Stimulated activated effector memory CD8-positive, alpha-beta T cell treated with anti-CD3 and anti-CD28 coated beads, Interleukin-12 subunit alpha, Interleukin-12 subunit beta, amount 100 ng/mL, for 72 hours (primary cell): ENCODE measurements at regions not wholly inside any gene's neighbourhood (a gene's known extent, or its start where the extent isn't known, plus 50 kb on each side); places are given as distances from the start of the nearest gene placed in this dataset.

Experiments used
- ATAC-seq: fragments of 150-1000 bp; cut with Tn5 transposase; 2 replicates; pipeline ENCODE4 v1.10.0; 2021
- DNase-seq, 2 donors: peaks; one replicate each; pipeline ENCODE4 v3.0.0; 2021 to 2022; ENCODE audit warnings: low spot score in 2 of 2
- H3K27ac Mint-ChIP-seq: one replicate; pipeline ENCODE4 v1.8.0; 2022; ENCODE audit warnings: mild to moderate bottlenecking, mixed read lengths
- H3K36me3 Mint-ChIP-seq: one replicate; pipeline ENCODE4 v1.8.0; 2022; ENCODE audit warnings: mild to moderate bottlenecking, mixed read lengths
- H3K4me1 Mint-ChIP-seq: one replicate; pipeline ENCODE4 v1.8.0; 2022; ENCODE audit warnings: mixed read lengths
- H3K4me3 Mint-ChIP-seq: one replicate; pipeline ENCODE4 v1.8.0; 2022; ENCODE audit warnings: mild to moderate bottlenecking, mixed read lengths
- H3K9me3 Mint-ChIP-seq: one replicate; pipeline ENCODE4 v1.8.0; 2022; ENCODE audit warnings: mixed read lengths

- Mint-ChIP-seq H3K4me3 (no peak overlapping the region), H3K4me1 (no peaks in the 10 kb centered on the region), H3K9me3 (peaks cover 3% of the 10 kb centered on the region), H3K27ac (no peak overlapping the region), H3K36me3 (no peaks in the 10 kb centered on the region)
- DNase-seq (peak in 1 of 2 donors; percentile 7), ATAC-seq (no peak)
These were observed 469.3 kb downstream of the TBC1D22A start for GRCh38 chr22:47231759-47232158.

- no peak overlapping the region for H3K27ac Mint-ChIP-seq
- DNase-seq (no peak), ATAC-seq (no peak)
- no peaks in the 10 kb centered on the region for H3K36me3 Mint-ChIP-seq
- H3K4me1 Mint-ChIP-seq: no peaks in the 10 kb centered on the region
- H3K4me3 Mint-ChIP-seq: no peak overlapping the region
- peaks cover 3% of the 10 kb centered on the region for H3K9me3 Mint-ChIP-seq
These were observed 468.3 kb downstream of the TBC1D22A start for GRCh38 chr22:47230741-47231140.

GRCh38 chr22:47230251-47230650, 467.8 kb downstream of the TBC1D22A start:
- Mint-ChIP-seq H3K9me3 (peaks cover 3% of the 10 kb centered on the region), H3K4me1 (no peaks in the 10 kb centered on the region), H3K4me3 (no peak overlapping the region), H3K36me3 (no peaks in the 10 kb centered on the region), H3K27ac (no peak overlapping the region)
- no peak for ATAC-seq
- no peak for DNase-seq

GRCh38 chr22:47228767-47229166, 466.3 kb downstream of the TBC1D22A start:
- no peak overlapping the region for H3K27ac Mint-ChIP-seq
- H3K9me3 Mint-ChIP-seq: peaks cover 3% of the 10 kb centered on the region
- no peak overlapping the region for H3K4me3 Mint-ChIP-seq
- DNase-seq (no peak), ATAC-seq (no peak)
- H3K36me3 Mint-ChIP-seq: no peaks in the 10 kb centered on the region
- no peaks in the 10 kb centered on the region for H3K4me1 Mint-ChIP-seq

- DNase-seq: peak in 1 of 2 donors; percentile 36
- Mint-ChIP-seq H3K4me1 (no peaks in the 10 kb centered on the region), H3K36me3 (no peaks in the 10 kb centered on the region), H3K4me3 (no peak overlapping the region), H3K9me3 (no peaks in the 10 kb centered on the region), H3K27ac (no peak overlapping the region)
- ATAC-seq: no peak
These were observed 463.6 kb downstream of the TBC1D22A start for GRCh38 chr22:47225931-47226633.

GRCh38 chr22:47225080-47225930, 462.9 kb downstream of the TBC1D22A start:
- H3K9me3 Mint-ChIP-seq: no peaks in the 10 kb centered on the region
- ATAC-seq (no peak), DNase-seq (peak in 1 of 2 donors; percentile 33)
- H3K4me3 Mint-ChIP-seq: no peak overlapping the region
- H3K27ac Mint-ChIP-seq: no peak overlapping the region
- no peaks in the 10 kb centered on the region for H3K36me3 Mint-ChIP-seq
- no peaks in the 10 kb centered on the region for H3K4me1 Mint-ChIP-seq
